ENCODE measurements at regions not wholly inside any gene's neighbourhood (a gene's known extent, or its start where the extent isn't known, plus 50 kb on each side); places are given as distances from the start of the nearest gene placed in this dataset.

DNA sequence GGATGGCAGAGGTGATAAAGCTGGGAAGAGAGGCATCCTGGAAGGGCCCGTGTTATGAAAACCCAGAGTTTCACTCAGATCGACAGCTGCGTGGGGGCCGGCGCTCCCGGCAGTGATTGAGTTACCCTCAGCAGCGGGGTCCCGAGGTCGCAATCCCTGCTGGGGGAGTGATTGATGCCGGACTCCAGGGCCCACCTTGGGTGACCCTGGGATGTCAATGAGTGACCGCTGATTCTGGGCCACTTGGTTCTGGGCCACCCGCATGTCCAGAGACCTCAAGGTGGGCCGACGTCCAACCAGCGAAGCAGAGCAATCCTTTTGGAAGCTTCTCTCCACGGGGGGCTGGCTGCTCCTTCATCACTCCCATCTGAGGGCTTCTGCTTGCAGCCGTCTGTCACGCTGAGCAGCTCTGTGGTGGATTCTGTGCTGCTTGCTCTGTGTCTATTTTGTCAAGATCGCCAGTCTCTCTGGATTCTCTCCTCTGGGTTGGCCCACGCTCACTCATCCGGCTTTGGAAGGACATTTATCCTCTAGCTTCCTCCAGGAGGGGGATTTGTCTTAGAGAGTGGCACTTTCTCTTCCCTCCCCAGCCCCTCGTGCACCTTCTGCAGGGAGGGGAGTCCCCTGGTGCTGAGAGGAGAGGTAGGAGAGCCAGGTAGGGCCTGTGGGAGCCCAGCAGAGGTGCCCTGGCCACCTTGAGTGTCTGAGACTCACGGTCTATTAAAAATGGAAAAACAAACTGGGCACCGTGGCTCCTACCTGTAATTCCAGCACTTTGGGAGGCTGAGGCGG is 110.9 kb upstream of the C1orf174 start:
- H3K4me3 ChIP-seq (ENCODE audit: low read depth, low read length) = no peak overlapping the region
- TF ChIP-seq, protein P1, sequence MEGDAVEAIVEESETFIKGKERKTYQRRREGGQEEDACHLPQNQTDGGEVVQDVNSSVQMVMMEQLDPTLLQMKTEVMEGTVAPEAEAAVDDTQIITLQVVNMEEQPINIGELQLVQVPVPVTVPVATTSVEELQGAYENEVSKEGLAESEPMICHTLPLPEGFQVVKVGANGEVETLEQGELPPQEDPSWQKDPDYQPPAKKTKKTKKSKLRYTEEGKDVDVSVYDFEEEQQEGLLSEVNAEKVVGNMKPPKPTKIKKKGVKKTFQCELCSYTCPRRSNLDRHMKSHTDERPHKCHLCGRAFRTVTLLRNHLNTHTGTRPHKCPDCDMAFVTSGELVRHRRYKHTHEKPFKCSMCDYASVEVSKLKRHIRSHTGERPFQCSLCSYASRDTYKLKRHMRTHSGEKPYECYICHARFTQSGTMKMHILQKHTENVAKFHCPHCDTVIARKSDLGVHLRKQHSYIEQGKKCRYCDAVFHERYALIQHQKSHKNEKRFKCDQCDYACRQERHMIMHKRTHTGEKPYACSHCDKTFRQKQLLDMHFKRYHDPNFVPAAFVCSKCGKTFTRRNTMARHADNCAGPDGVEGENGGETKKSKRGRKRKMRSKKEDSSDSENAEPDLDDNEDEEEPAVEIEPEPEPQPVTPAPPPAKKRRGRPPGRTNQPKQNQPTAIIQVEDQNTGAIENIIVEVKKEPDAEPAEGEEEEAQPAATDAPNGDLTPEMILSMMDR (IDR thresholded peaks at IDR 0.05; ENCODE audit: low read depth, low read length, missing control alignments) = no peak
- no peak for DNase-seq (ENCODE audit: low read depth)

DNA sequence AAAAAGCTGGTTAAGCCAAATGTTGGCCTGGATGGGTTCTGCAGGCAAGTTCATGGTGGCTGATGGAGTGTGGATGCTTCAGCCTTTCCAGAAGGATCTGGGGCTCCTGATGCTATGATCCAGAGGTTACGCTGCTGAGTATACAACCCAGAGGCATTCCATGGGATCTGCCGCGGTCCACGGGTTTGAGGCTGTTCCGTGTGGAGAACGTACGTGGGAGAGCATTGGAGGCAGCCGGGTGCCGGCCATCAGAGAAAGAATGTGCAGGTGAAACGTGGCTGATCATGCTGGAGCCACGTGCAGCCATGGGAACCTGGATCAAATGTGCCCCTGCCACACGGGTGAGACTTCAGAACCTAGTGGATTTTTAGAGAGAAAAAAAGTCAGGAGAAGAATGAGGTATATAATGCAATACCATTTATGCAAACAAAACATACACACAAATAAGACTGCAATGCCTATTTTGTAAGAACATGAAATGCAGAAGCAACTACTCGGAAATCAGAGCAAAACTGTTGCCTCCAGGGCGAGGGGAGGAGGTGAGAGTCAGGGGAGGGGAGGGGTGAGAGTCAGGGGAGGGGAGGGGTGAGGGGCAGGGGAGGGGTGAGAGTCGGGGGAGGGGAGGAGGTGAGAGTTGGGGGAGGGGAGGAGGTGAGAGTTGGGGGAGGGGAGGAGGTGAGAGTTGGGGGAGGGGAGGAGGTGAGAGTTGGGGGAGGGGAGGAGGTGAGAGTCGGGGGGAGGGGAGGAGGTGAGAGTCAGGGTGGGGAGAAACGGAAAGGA is 116.5 kb upstream of the C1orf174 start:
- TF ChIP-seq, protein P1 (IDR thresholded peaks at IDR 0.05; ENCODE audit: low read depth, low read length, missing control alignments) = no peak
- no peak for DNase-seq (ENCODE audit: low read depth)
- no peak overlapping the region for H3K4me3 ChIP-seq (ENCODE audit: low read depth, low read length)

DNA sequence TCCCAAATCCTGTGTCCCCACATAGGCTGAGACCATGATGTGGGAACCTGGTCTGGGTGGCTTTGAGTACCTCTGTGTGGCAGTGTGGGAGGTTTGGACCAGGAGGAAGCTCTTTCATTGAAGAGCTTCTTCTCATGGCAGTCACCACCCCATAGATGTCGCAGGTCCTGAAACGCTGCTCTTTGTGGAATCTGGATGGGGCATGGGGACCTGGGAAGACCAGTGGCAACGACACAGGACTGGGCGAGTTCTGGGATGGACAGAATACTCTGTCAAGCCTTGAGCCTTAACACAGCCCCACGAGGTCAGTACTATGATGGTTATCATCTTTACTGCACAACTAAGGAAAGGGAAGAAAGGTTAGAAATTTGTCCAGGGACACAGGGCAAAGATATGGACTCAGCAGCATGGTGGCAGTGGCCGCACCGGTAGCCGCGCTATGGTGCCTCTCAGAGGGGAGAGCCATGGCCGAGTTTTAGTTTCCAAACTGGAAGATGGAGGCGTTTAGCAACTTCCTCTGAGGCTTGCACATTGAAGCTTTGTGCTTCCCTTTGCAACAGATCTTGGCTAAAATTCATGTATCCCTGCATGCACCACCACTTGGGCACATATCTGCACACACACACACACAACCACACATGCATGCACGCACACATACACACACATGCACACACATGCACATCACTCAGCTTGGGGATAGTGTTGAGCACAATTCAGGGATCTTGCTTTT is 117.7 kb upstream of the C1orf174 start:
- DNase-seq (ENCODE audit: low read depth) = no peak
- no peak overlapping the region for H3K4me3 ChIP-seq (ENCODE audit: low read depth, low read length)
- TF ChIP-seq, protein P1 (IDR thresholded peaks at IDR 0.05; ENCODE audit: low read depth, low read length, missing control alignments) = no peak

DNA sequence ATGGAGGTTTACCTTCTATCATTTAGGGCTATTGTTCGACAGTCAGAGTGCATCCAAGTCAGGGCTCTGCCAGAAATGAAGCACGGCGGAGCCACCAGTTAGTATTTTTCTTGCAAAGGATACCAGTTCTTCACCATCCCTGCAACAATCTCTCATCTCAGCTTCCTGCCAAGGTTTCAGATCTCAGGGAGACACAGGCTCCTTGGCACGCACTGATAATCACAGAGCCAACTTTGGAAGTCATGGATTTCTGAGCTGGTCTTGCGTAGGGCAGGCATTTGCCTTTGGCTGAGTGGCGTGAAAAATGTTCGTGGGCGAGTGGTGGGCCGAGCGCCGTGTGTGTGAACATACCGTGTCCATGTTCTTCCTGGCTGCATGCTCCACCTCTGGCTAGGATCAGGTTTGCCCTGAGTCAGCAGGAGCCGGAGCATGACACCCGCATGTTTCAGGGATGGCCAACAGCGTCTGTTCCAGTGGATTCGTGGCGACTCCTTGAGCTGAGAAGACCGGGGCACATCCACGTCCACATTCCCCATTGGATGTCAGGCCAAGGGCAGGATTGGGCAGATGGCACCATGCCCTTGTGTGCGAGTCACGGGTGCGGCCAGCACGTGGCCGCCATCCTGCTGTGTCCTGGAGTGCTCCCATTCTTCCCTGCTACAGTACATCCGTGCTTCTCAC is 118.5 kb upstream of the C1orf174 start:
- TF ChIP-seq, protein P1 (IDR thresholded peaks at IDR 0.05; ENCODE audit: low read depth, low read length, missing control alignments) = no peak
- no peak overlapping the region for H3K4me3 ChIP-seq (ENCODE audit: low read depth, low read length)
- no peak for DNase-seq (ENCODE audit: low read depth)

DNA sequence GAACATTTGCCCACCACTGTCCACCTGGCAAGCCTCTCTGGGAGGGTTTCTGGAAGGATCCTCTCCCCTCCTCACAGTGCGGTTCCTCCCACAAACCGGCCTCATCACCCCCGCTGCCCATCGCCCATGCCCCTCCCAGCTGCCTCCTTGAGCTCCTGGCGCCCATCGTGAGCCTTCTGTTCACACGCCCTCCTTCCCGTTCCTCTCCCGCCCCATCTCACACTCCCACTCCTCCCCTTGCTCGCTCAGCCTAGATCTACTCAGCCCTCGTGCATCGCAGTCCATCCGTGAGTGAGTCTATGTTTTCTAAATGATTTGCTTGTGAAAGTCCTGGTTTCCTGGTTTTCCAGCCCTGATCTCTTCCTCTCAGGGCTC is 119.1 kb upstream of the C1orf174 start:
- no peak overlapping the region for H3K4me3 ChIP-seq (ENCODE audit: low read depth, low read length)
- DNase-seq (ENCODE audit: low read depth) = no peak
- TF ChIP-seq, protein P1 (IDR thresholded peaks at IDR 0.05; ENCODE audit: low read depth, low read length, missing control alignments) = no peak

DNA sequence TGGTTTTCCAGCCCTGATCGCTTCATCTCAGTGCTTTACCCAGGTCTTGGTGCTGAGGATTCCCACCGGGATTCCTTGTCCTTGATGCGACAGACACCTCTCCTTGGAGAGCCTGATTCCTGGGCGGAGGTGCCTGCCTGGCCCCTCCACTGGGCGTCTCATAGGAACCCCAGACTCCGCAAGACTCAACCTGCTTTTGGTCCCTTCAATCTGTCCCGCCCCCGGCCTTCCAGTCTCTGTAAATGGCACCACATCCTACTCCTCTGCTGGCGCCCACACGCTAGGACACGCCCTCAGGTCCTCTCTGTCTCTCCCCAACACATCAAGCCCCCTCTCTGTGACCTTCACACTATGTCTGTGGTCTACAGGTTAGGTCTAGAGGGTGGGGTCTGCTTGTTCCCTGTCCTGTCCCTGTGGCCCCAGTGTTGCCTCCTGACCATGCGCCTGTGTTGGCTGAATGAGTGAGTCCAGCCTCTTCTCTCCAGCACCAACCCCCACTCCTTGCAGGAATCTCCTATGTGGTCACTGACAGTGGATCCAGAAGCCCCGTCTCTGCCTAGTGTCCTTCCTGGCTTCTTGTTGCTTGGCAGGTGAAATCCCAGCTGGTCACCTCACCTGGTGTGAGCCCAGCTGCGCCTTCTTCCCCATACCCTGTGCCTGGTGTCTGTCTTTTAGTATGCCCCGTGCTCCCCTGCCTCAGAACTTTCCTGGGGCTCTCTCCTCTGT is 119.7 kb upstream of the C1orf174 start:
- TF ChIP-seq, protein P1 (IDR thresholded peaks at IDR 0.05; ENCODE audit: low read depth, low read length, missing control alignments) = no peak
- DNase-seq (ENCODE audit: low read depth) = no peak

More for the DNA sequence above, 119.7 kb upstream of the C1orf174 start:
- no peak overlapping the region for H3K4me3 ChIP-seq (ENCODE audit: low read depth, low read length)
